ENCODE measurements at regions not wholly inside any gene's neighbourhood (a gene's known extent, or its start where the extent isn't known, plus 50 kb on each side); places are given as distances from the start of the nearest gene placed in this dataset.

- peaks cover 20% of the 10 kb centered on the region for H3K36me3 Mint-ChIP-seq (ENCODE audit: low read depth)
- H3K4me1 Mint-ChIP-seq = peaks cover 46% of the 10 kb centered on the region
- DNase-seq (no peak), ATAC-seq (no peak)
- H3K27ac Mint-ChIP-seq = no peak overlapping the region
- H3K9me3 Mint-ChIP-seq = peaks cover 24% of the 10 kb centered on the region
- H3K4me3 Mint-ChIP-seq = no peak overlapping the region
- H3K27me3 Mint-ChIP-seq = peaks cover 2% of the 10 kb centered on the region
Measured at GRCh38 chr11:35066030-35066429, 72.9 kb upstream of the CD44 start.

GRCh38 chr11:35066783-35067423, 72.1 kb upstream of the CD44 start:
- Mint-ChIP-seq H3K9me3 (peaks cover 24% of the 10 kb centered on the region), H3K4me1 (peaks cover 46% of the 10 kb centered on the region), H3K27me3 (peaks cover 2% of the 10 kb centered on the region), H3K27ac (peak overlapping the region; percentile 66), H3K4me3 (peak overlapping the region; percentile 35), H3K36me3 (ENCODE audit: low read depth) (peaks cover 20% of the 10 kb centered on the region)
- DNase-seq (no peak), ATAC-seq (peak; percentile 91)

- no peak for DNase-seq
- Mint-ChIP-seq H3K27ac (no peak overlapping the region), H3K4me3 (no peak overlapping the region), H3K4me1 (peaks cover 70% of the 10 kb centered on the region), H3K36me3 (ENCODE audit: low read depth) (peaks cover 23% of the 10 kb centered on the region), H3K9me3 (peaks cover 41% of the 10 kb centered on the region), H3K27me3 (no peaks in the 10 kb centered on the region)
- ATAC-seq = no peak
Measured at GRCh38 chr11:35071722-35072121, 67.2 kb upstream of the CD44 start.

GRCh38 chr11:35073691-35074419, 65.1 kb upstream of the CD44 start:
- peaks cover 19% of the 10 kb centered on the region for H3K36me3 Mint-ChIP-seq (ENCODE audit: low read depth)
- H3K9me3 Mint-ChIP-seq = peaks cover 35% of the 10 kb centered on the region
- H3K27ac Mint-ChIP-seq = peak overlapping the region; percentile 71
- DNase-seq (no peak), ATAC-seq (peak; percentile 31)
- peak overlapping the region; percentile 15 for H3K4me3 Mint-ChIP-seq
- peaks cover 72% of the 10 kb centered on the region for H3K4me1 Mint-ChIP-seq
- H3K27me3 Mint-ChIP-seq = no peaks in the 10 kb centered on the region

- no peak for DNase-seq
- Mint-ChIP-seq H3K9me3 (peaks cover 18% of the 10 kb centered on the region), H3K4me3 (no peak overlapping the region), H3K27ac (peak overlapping the region; percentile 54), H3K27me3 (no peaks in the 10 kb centered on the region), H3K4me1 (peaks cover 87% of the 10 kb centered on the region), H3K36me3 (ENCODE audit: low read depth) (peaks cover 8% of the 10 kb centered on the region)
- ATAC-seq = no peak
Measured at GRCh38 chr11:35076201-35077100, 62.5 kb upstream of the CD44 start.

- Mint-ChIP-seq H3K27me3 (no peaks in the 10 kb centered on the region), H3K36me3 (ENCODE audit: low read depth) (peaks cover 8% of the 10 kb centered on the region), H3K9me3 (peaks cover 17% of the 10 kb centered on the region), H3K4me1 (peaks cover 88% of the 10 kb centered on the region), H3K27ac (peak overlapping the region; percentile 96), H3K4me3 (peak overlapping the region; percentile 55)
- DNase-seq (no peak), ATAC-seq (peak; percentile 58)
Measured at GRCh38 chr11:35077709-35078469, 61.1 kb upstream of the CD44 start.

GRCh38 chr11:35078470-35078735, 60.6 kb upstream of the CD44 start:
- ATAC-seq = no peak
- Mint-ChIP-seq H3K4me3 (peak overlapping the region; percentile 55), H3K27me3 (no peaks in the 10 kb centered on the region), H3K36me3 (ENCODE audit: low read depth) (peaks cover 8% of the 10 kb centered on the region), H3K27ac (peak overlapping the region; percentile 96), H3K9me3 (peaks cover 14% of the 10 kb centered on the region), H3K4me1 (peaks cover 88% of the 10 kb centered on the region)
- DNase-seq = no peak

GRCh38 chr11:35079611-35080010, 59.4 kb upstream of the CD44 start:
- Mint-ChIP-seq H3K9me3 (peaks cover 5% of the 10 kb centered on the region), H3K27ac (peak overlapping the region; percentile 50), H3K36me3 (ENCODE audit: low read depth) (peaks cover 5% of the 10 kb centered on the region), H3K4me1 (peaks cover 88% of the 10 kb centered on the region), H3K4me3 (no peak overlapping the region), H3K27me3 (no peaks in the 10 kb centered on the region)
- ATAC-seq (no peak), DNase-seq (no peak)

GRCh38 chr11:35082321-35083180, 56.4 kb upstream of the CD44 start:
- Mint-ChIP-seq H3K9me3 (no peaks in the 10 kb centered on the region), H3K4me1 (peaks cover 86% of the 10 kb centered on the region), H3K4me3 (peak overlapping the region; percentile 62), H3K27me3 (no peaks in the 10 kb centered on the region), H3K27ac (peak overlapping the region; percentile 86), H3K36me3 (ENCODE audit: low read depth) (peaks cover 5% of the 10 kb centered on the region)
- peak; percentile 80 for ATAC-seq
- DNase-seq = peak; percentile 83

- Mint-ChIP-seq H3K4me3 (peak overlapping the region; percentile 62), H3K4me1 (peaks cover 86% of the 10 kb centered on the region), H3K36me3 (ENCODE audit: low read depth) (peaks cover 5% of the 10 kb centered on the region), H3K27ac (peak overlapping the region; percentile 86), H3K27me3 (no peaks in the 10 kb centered on the region), H3K9me3 (no peaks in the 10 kb centered on the region)
- no peak for ATAC-seq
- DNase-seq = no peak
Measured at GRCh38 chr11:35083181-35083430, 55.9 kb upstream of the CD44 start.

GRCh38 chr11:35083431-35084238, 55.3 kb upstream of the CD44 start:
- H3K27me3 Mint-ChIP-seq = no peaks in the 10 kb centered on the region
- ATAC-seq = peak; percentile 79
- peaks cover 5% of the 10 kb centered on the region for H3K36me3 Mint-ChIP-seq (ENCODE audit: low read depth)
- H3K4me3 Mint-ChIP-seq = peak overlapping the region; percentile 62
- no peaks in the 10 kb centered on the region for H3K9me3 Mint-ChIP-seq
- DNase-seq = peak; percentile 67
- H3K4me1 Mint-ChIP-seq = peaks cover 86% of the 10 kb centered on the region
- peak overlapping the region; percentile 86 for H3K27ac Mint-ChIP-seq

- Mint-ChIP-seq H3K27ac (no peak overlapping the region), H3K4me3 (no peak overlapping the region), H3K27me3 (no peaks in the 10 kb centered on the region), H3K4me1 (peaks cover 85% of the 10 kb centered on the region), H3K36me3 (ENCODE audit: low read depth) (peaks cover 5% of the 10 kb centered on the region), H3K9me3 (no peaks in the 10 kb centered on the region)
- DNase-seq = no peak
- ATAC-seq = no peak
Measured at GRCh38 chr11:35084817-35085440, 54.0 kb upstream of the CD44 start.
